ENCODE measurements at regions not wholly inside any gene's neighbourhood (a gene's known extent, or its start where the extent isn't known, plus 50 kb on each side); places are given as distances from the start of the nearest gene placed in this dataset.

GRCh38 chr6:23985015-23985414 is 141.0 kb upstream of the NRSN1 start:
- no peak for DNase-seq

DNA sequence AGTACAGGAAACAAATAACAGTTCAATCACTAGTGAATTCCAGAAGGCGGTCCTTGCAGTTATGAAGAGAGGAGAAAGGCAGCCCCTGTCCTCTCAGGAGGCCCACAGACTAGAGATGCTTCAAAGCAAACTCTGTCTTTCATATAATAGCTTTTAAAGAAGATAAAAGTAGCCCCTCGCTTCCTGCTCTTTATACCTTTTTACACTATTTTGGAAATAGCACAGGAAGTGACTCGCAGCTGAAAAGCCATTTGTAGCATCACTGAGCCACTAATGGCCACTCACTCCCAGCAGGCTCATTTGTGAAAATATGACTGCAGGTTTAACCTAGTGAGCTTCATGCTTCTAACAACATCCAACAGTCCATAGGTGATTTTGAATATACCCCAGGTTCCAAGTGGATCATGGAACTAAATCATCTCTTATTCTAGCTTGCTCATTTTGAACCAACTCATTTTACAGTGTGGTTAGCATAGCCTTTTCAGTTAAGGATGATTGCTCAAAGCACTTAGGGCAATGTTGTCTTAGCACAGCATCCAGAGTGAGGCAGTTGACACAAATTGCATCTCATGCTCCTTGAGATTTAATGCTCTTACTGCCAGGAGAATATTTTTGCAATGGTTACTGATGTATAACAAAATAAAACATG is 136.0 kb upstream of the NRSN1 start:
- no peak for DNase-seq

GRCh38 chr6:23994013-23994412 is 132.0 kb upstream of the NRSN1 start:
- DNase-seq, result no peak

GRCh38 chr6:24004062-24004461 is 122.0 kb upstream of the NRSN1 start:
- DNase-seq, result no peak

GRCh38 chr6:24004659-24005058 is 121.4 kb upstream of the NRSN1 start:
- DNase-seq, result no peak

DNA sequence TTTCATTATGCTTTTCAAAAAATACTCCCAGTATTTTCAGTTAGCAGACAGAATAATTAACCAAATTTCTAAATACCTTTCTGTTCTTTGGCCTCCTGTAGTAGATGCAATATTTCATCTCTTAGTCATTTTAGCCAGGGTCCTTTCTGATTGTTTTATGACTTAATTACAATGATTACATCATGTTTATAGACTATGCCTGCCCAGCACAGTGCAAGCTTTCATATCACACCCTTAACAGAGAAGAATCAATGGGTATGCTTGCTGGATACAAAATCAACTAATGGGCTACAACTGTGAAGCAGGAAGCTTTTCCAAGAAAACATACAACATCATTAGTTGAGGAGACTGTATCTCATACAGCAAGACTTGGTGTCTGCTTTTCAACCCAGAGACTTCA is 119.8 kb upstream of the NRSN1 start:
- no peak for DNase-seq

GRCh38 chr6:24009319-24009718 is 116.7 kb upstream of the NRSN1 start:
- DNase-seq, result no peak

- no peak for DNase-seq
Observed at GRCh38 chr6:24010133-24010532, 115.9 kb upstream of the NRSN1 start.

DNA sequence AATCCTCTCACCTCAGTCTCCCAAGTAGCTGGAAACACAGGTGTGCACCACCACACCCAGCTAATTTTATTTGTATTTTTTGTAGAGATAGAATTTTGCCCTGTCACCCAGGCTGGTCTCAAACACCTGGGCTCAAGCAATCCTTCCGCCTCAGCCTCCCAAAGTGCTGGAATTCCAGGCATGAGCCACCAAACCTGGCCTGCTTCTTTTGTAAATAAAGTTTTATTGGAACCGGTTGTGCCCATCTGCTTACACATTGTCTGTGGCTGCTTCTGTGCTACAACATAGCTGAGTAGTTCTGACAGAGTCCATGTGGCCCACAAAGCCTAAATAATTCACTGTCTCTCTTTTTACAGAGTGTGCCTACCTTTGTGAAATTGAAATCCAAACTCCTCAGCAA is 109.7 kb upstream of the NRSN1 start:
- DNase-seq, result no peak

GRCh38 chr6:24016857-24017256 is 109.2 kb upstream of the NRSN1 start:
- no peak for DNase-seq

- DNase-seq, result no peak
Observed at GRCh38 chr6:24019393-24019792, 106.6 kb upstream of the NRSN1 start.

DNA sequence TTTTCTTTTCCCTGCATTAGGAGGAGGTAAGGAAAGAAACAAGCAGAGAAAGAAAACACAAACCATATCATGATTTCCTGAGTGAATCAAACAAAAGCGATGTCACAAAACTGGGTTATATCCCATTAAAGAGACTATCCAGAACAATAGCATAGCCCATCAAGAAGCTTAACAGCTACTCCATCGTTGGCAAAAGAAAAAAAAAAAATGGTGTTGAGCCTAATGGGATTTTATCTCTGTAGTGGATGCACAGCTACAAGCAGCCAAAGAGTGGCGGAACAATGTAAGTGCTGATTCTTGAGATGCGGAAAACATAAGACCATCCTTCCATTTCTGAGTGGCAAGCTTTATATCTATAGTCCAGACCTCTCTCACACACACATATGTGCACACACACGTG is 106.2 kb upstream of the NRSN1 start:
- no peak for DNase-seq

DNA sequence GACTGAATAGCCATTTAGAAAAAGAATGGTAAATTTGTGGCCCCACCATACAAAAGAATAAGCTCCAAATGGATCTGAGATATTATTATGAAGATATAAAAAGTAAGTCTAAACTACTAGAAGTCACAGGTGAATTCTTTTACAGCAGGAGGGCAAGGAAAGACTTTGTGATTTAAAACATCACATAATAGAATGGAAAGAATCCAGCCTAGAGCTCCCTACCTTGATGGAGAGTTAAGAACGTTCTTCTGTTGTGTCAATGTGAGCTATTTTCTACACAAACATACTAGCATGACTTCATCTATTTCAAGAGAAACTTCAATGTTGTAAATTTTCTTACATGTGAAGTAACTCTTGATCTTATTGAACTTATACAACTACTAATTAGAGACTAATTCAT is 100.0 kb upstream of the NRSN1 start:
- DNase-seq, result no peak

GRCh38 chr6:24031496-24031895 is 94.5 kb upstream of the NRSN1 start:
- DNase-seq, result no peak

DNA sequence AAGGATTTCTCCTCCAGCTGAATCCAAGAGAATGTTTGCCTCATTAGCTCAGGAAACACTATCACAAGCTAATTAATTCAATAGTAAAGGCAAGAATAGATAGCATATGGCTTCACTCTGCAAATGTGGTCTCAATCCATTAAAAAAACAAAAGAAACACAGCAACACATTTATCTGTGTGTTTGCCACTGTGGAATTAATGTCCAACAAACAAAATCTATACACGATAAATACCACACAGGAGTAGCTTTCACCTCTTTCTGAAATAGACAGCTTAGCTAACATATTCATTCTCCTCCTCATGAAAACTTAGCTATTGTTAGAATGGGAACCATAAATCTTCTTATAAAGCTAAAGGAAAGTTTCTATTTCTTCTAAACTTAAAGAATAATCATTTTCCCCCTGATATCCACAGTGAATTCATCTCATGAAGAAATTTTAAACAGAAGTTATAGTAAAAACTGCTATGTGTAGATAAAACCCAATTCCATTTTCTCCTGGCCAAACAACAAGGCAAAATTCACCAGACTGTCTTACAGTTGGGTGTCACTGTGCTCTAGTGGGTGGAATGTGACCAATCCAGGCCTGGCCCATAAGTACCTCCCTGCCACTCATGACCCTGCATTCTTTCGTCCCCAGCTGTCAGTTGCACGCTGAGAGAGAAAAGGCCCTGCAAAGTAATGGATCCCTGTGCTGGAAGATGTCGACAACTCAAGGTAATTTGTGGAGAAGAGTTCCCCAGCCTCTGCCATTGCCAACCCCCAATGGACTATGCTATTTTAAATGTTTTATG is 92.9 kb upstream of the NRSN1 start:
- DNase-seq, result no peak

DNA sequence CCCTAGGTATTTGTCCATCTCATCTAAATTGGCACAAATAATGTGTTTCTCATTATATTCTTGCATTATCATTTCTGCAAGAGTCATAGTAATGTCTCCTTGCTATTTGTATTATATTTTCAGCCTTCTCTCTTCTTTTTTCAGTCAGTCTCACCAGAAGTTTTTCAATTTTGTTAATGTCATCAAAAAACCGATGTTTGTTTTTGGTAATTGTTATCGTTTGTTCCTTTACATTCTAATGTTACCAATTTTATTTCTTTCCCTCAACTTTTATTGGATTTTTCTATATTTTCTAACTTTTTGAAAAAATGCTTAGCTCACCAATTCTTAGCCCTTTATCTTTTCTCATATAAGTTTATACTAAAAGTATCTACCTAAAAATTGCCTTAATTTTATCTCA is 82.2 kb upstream of the NRSN1 start:
- DNase-seq, result no peak

DNA sequence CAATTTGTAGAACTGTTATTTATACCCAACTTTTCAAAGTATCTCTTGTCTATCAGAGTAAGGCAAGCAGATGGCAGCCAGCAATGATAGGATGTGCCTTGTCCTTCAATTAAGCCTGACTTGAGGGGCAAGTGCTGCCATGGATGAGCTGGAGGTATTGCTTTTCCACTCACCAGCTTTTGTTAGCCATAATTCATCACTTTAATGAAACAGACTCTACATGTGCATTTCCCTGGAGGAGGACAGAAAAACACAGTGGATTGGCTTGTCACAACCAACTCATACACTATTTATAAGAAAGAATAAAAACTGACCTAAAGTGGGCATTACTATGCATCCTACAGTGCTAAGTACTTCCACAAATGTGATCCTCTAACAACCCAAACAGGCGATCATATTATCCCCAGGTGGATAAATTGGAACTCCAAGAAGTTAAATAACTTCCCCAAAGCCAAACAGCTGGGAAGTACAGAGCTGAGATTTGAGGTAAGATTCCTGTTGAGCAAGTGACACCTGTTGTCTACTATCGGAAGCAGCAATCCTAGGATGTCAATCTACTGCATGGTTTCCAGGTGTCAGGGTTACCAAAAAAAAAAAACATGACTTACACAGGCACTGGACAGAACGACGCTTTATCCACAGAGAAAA is 73.9 kb upstream of the NRSN1 start:
- DNase-seq, result no peak

GRCh38 chr6:24052590-24052961 is 73.4 kb upstream of the NRSN1 start:
- no peak for DNase-seq

GRCh38 chr6:24053057-24053456 is 73.0 kb upstream of the NRSN1 start:
- DNase-seq, result no peak

GRCh38 chr6:24054388-24054787 is 71.6 kb upstream of the NRSN1 start:
- DNase-seq, result no peak

DNA sequence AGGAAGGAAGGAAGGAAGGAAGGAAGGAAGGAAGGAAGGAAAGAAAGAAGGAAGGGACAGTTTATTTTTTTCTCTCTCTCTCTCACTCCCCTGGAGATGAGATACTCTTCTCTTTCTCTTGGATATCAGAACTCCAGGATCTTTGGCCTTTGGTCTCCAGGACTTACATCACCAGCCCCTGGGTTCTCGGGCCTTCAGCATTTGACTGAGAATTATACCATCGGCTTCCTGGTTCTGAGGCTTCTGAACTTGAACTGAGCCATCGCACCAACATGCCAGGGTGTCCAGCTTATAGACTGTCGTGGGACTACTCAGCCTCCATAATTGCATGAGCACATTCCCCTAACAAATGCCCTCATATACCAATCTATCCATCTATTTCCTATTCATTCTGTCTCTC is 69.4 kb upstream of the NRSN1 start:
- DNase-seq, result no peak

- DNase-seq, result no peak
Observed at GRCh38 chr6:24057030-24057429, 69.0 kb upstream of the NRSN1 start.

DNA sequence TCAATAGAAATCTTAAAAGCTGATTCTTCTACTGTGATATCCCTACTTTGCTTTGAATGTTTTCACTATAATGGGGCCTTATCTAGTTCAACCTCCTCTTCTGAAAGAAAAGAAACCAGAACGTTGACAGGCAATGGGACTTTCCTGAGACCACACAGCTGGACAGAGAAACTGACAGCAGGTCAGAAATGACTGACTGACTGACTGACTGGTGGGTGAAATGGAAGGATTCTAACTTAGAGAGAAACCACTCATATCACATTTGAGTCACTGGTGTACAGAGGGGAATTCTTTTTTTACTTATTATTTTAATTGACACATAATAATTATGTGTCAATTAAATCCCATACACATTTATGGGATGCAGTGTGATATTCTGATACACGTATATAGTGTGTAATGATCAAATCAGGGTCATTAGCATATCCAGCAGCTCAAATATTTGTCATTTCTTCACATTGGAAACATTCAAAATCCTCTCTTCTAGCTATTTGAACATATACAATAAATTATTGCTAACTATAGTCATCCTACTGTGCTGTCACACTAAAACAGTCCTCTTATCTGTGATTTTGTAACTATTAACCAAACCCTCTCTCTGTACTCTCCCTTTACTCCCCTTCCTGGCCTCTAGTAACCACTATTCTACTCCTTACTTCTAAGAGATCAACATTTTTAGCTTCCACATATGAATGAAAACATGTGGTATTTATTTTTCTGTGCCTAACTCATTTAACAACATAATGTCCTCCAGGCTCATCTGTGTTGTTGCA is 64.8 kb upstream of the NRSN1 start:
- DNase-seq, result peak in 1 of 5 donors; percentile 1

Measured in T-helper 1 cell (primary cell).